ENCODE measurements at regions not wholly inside any gene's neighbourhood (a gene's known extent, or its start where the extent isn't known, plus 50 kb on each side); places are given as distances from the start of the nearest gene placed in this dataset.

DNA sequence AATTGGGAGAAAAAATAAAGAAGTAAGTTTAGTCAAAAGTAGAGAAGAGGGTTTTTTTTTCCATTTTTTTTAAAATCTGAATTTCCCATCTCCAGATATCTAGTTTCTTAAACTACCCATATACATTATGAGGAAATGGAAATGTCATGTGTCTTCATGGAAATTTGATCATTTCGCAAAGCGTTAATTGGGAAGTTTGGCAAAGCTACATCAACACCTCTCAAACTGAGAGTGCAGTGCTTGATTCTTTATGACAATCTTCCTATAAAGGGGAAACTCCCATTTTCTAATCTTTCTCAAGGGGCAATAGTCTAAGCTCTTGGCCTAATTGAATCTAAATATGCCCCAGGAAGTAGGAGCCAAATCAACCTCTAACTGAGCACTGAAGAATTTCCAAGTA is 110.4 kb upstream of the INHBA start (continued):
- TF ChIP-seq POU6F1 (CRISPR knock-in tag; IDR thresholded peaks at IDR 0.05; ENCODE audit: borderline replicate concordance, low read depth) (no peak), ZC3H10 (CRISPR knock-in tag; IDR thresholded peaks at IDR 0.05) (no peak), TCF4 (CRISPR knock-in tag; IDR thresholded peaks at IDR 0.05; ENCODE audit: borderline replicate concordance) (no peak), ARNTL (CRISPR knock-in tag; IDR thresholded peaks at IDR 0.05; ENCODE audit: borderline replicate concordance, low read depth) (no peak), BACH2 (CRISPR knock-in tag; IDR thresholded peaks at IDR 0.05; ENCODE audit: borderline replicate concordance) (no peak)

- TF ChIP-seq POU6F1 (CRISPR knock-in tag; IDR thresholded peaks at IDR 0.05; ENCODE audit: borderline replicate concordance, low read depth) (no peak), TSHZ2 (CRISPR knock-in tag; IDR thresholded peaks at IDR 0.05) (no peak), ZNF70 (CRISPR knock-in tag; IDR thresholded peaks at IDR 0.05) (no peak), CSRNP3 (CRISPR knock-in tag; IDR thresholded peaks at IDR 0.05) (no peak), SNAI2 (CRISPR knock-in tag; IDR thresholded peaks at IDR 0.05) (no peak), RARB (CRISPR knock-in tag; IDR thresholded peaks at IDR 0.05) (no peak), ARNTL (CRISPR knock-in tag; IDR thresholded peaks at IDR 0.05; ENCODE audit: borderline replicate concordance, low read depth) (no peak), ESRRG (CRISPR knock-in tag; IDR thresholded peaks at IDR 0.05) (no peak), CSDC2 (CRISPR knock-in tag; IDR thresholded peaks at IDR 0.05) (no peak), OSR1 (CRISPR knock-in tag; IDR thresholded peaks at IDR 0.05) (no peak), ZC3H10 (CRISPR knock-in tag; IDR thresholded peaks at IDR 0.05) (no peak), ZFP3 (CRISPR knock-in tag; IDR thresholded peaks at IDR 0.05) (no peak), PPARA (CRISPR knock-in tag; IDR thresholded peaks at IDR 0.05; ENCODE audit: borderline replicate concordance) (no peak), ZNF565 (CRISPR knock-in tag; conservative IDR thresholded peaks at IDR 0.05; ENCODE audit: low read depth) (no peak), TCF4 (CRISPR knock-in tag; IDR thresholded peaks at IDR 0.05; ENCODE audit: borderline replicate concordance) (no peak), CREB5 (CRISPR knock-in tag; IDR thresholded peaks at IDR 0.05; ENCODE audit: low read depth) (no peak), ISL1 (CRISPR knock-in tag; IDR thresholded peaks at IDR 0.05) (no peak), ZFP30 (CRISPR knock-in tag; IDR thresholded peaks at IDR 0.05) (no peak)
- TF ChIP-seq, protein P1, sequence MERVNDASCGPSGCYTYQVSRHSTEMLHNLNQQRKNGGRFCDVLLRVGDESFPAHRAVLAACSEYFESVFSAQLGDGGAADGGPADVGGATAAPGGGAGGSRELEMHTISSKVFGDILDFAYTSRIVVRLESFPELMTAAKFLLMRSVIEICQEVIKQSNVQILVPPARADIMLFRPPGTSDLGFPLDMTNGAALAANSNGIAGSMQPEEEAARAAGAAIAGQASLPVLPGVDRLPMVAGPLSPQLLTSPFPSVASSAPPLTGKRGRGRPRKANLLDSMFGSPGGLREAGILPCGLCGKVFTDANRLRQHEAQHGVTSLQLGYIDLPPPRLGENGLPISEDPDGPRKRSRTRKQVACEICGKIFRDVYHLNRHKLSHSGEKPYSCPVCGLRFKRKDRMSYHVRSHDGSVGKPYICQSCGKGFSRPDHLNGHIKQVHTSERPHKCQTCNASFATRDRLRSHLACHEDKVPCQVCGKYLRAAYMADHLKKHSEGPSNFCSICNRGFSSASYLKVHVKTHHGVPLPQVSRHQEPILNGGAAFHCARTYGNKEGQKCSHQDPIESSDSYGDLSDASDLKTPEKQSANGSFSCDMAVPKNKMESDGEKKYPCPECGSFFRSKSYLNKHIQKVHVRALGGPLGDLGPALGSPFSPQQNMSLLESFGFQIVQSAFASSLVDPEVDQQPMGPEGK (CRISPR knock-in tag; IDR thresholded peaks at IDR 0.05; ENCODE audit: borderline replicate concordance), result no peak
- no peak for ATAC-seq
Observed at GRCh38 chr7:41811941-41812340, 109.1 kb upstream of the INHBA start.

Data from SK-N-SH treated with all-trans-retinoic acid at 6 μM for 48 hours (cell line).